Kidney epithelial cell (primary cell): ENCODE measurements at regions not wholly inside any gene's neighbourhood (a gene's known extent, or its start where the extent isn't known, plus 50 kb on each side); places are given as distances from the start of the nearest gene placed in this dataset.

ENCODE experiments used
- DNase-seq: peaks from one replicate; pipeline ENCODE4 v3.0.0-alpha.2; 2010; ENCODE audit warnings: low read depth
- H3K27me3 ChIP-seq: 2 replicates; pipeline ENCODE4 v1.6.0; 2011; ENCODE audit warnings: low read length; ENCODE audit not compliant: control insufficient read depth, insufficient read depth
- H3K36me3 ChIP-seq: 2 replicates; pipeline ENCODE4 v1.5.1; 2011; ENCODE audit warnings: low read length; ENCODE audit not compliant: control insufficient read depth, insufficient read depth
- H3K4me3 ChIP-seq: 2 replicates; pipeline ENCODE4 v1.5.1; 2011; ENCODE audit warnings: low read depth, mild to moderate bottlenecking, control low read depth, low read length
- CTCF ChIP-seq: IDR thresholded peaks from 2 replicates; pipeline ENCODE4 v1.5.1; 2011; ENCODE audit warnings: mild to moderate bottlenecking, moderate library complexity, low read length, control low read depth, inconsistent platforms; ENCODE audit not compliant: insufficient read depth, poor library complexity, severe bottlenecking

- DNase-seq, result no peak
- no peak for TF ChIP-seq CTCF
- H3K27me3 ChIP-seq, result no peaks in the 10 kb centered on the region
- H3K4me3 ChIP-seq, result no peak overlapping the region
- H3K36me3 ChIP-seq, result no peaks in the 10 kb centered on the region
Observed at GRCh38 chr1:218226005-218226404, 59.1 kb upstream of the RRP15 start.
